Peyer's patch (tissue), 4 donors: ENCODE measurements at regions not wholly inside any gene's neighbourhood (a gene's known extent, or its start where the extent isn't known, plus 50 kb on each side); places are given as distances from the start of the nearest gene placed in this dataset.

Experiments used
- DNase-seq, 3 donors: peaks; one replicate each; pipeline ENCODE4 v3.0.0-alpha.2; 2017 to 2019
- H3K27ac ChIP-seq, 4 donors: fragments of 200-600 bp; sonication (generic); one replicate each; pipeline ENCODE4 v1.5.1; 2016 to 2019
- H3K27me3 ChIP-seq, 2 donors: fragments of 200-600 bp; sonication (generic); one replicate each; pipeline ENCODE4 v1.5.1; 2019
- H3K36me3 ChIP-seq, 3 donors: fragments of 200-600 bp; sonication (generic); one replicate each; pipeline ENCODE4 v1.5.1; 2016 to 2019
- H3K4me1 ChIP-seq, 4 donors: fragments of 200-600 bp; sonication (generic); one replicate each; pipeline ENCODE4 v1.5.1; 2016 to 2019
- H3K4me3 ChIP-seq, 4 donors: fragments of 200-600 bp; sonication (generic); 1 replicate in 3 of 4; 2 replicates in 1 of 4; pipeline ENCODE4 v1.5.1; 2016 to 2019; ENCODE audit warnings: mild to moderate bottlenecking in 1 of 4
- H3K9me3 ChIP-seq, 4 donors: fragments of 200-600 bp; sonication (generic); one replicate each; pipeline ENCODE4 v1.5.1; 2016 to 2019; ENCODE audit warnings: mild to moderate bottlenecking in 1 of 4
- CTCF ChIP-seq, 6 experiments: fragments of 450-650 bp in 4 of 6; fragments of 200-600 bp in 2 of 6; sonication (generic) in 1 of 6; IDR thresholded peaks; one replicate each; pipeline ENCODE4 v1.5.1; 2017 to 2019; ENCODE audit warnings: antibody characterized with exemption in 6 of 6, mild to moderate bottlenecking in 3 of 6, moderate library complexity in 1 of 6
- POLR2A ChIP-seq, 2 donors: fragments of 450-650 bp; IDR thresholded peaks; one replicate each; pipeline ENCODE4 v1.5.1; 2017; ENCODE audit warnings: antibody characterized with exemption in 2 of 2, mild to moderate bottlenecking in 2 of 2, moderate library complexity in 2 of 2

DNA sequence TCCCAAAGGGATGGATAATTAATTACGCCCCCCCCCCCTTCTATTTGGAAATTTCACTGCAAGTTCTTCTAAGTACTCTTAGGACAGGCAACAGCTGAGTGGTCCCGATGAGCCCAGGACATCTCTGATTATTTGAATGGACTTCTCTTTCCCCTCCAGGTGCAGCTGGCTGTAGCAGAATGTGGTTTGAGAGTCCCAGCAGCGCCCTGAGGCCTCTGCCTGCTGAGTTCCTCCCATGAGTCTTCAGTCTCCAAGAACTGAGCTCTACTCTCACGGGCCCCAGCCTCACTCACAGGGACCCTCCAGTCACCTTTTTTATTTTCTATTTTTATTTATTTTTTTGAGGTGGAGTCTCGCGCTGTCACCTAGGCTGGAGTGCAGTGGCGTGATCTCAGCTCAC lies 63.6 kb upstream of the SFMBT2 start:
- TF ChIP-seq POLR2A (IDR thresholded peaks at IDR 0.05) (no peak), CTCF (IDR thresholded peaks at IDR 0.05) (no peak)
- Histone ChIP-seq H3K36me3 (no peaks in the 10 kb centered on the region), H3K4me1 (peaks cover 0 to 7% (median 0%) of the 10 kb centered on the region in 4 donors), H3K4me3 (no peak overlapping the region), H3K9me3 (no peaks in the 10 kb centered on the region), H3K27ac (peak overlapping the region in 1 of 4 donors; percentile 64), H3K27me3 (no peaks in the 10 kb centered on the region)
- DNase-seq: peak in 2 of 3 donors; percentile 66 to 75

DNA sequence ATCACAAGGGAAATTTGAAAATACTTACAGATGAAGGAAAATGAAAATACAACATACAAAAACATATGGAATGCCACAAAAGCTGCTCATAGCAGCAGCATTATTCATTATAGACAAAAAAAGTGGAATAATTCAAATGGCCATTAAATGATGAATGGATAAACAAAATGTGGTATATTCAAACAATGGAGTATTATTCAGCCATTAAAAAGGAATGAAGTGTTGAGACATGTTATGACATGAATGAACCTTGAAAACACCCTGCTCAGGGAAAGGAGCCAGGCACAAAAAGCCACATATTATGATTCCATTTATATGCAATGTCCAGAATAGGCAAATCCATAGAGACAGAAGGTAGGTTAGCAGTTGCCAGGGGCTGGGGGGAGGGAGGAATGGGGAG lies 62.6 kb upstream of the SFMBT2 start:
- TF ChIP-seq POLR2A (IDR thresholded peaks at IDR 0.05) (no peak), CTCF (IDR thresholded peaks at IDR 0.05) (no peak)
- Histone ChIP-seq H3K4me1 (peaks cover 0 to 7% (median 0%) of the 10 kb centered on the region in 4 donors), H3K4me3 (no peak overlapping the region), H3K36me3 (no peaks in the 10 kb centered on the region), H3K27me3 (no peaks in the 10 kb centered on the region), H3K27ac (peak overlapping the region in 1 of 4 donors; percentile 64), H3K9me3 (no peaks in the 10 kb centered on the region)
- DNase-seq: no peak

DNA sequence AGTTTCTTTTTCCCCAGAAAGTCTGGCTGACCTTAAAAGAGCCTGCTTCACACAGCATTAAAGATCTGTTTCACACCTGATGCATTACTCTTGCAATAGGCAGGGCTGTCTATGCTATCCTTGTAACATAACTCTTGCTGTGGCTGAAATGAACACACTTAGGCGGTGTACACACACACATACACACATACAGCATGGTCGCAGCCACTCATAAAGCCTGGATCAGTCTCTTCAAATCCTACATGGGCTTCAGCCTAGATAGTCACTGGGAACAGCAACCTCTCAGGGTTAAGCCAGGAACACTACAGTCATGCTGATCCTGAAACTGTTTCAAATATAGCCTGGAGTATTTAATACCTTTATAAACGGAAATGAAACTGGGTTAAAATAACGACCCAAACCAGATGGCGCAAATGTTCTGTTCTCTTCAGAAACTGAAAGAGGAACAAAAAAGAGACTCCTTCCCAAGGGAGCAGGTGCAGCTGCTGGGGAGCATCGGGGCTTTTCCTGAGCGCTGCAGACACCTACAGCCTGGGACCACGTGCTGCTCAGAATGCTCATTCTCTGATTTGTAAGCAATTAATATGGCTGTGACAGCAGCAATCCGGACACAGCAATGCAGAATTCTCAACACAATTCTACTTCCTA lies 61.0 kb upstream of the SFMBT2 start:
- TF ChIP-seq POLR2A (IDR thresholded peaks at IDR 0.05) (no peak), CTCF (IDR thresholded peaks at IDR 0.05) (no peak)
- peak in 2 of 3 donors; percentile 81 to 86 for DNase-seq
- no peaks in the 10 kb centered on the region for H3K9me3 ChIP-seq
- H3K36me3 ChIP-seq: no peaks in the 10 kb centered on the region
- H3K4me3 ChIP-seq: no peak overlapping the region
- H3K27ac ChIP-seq: peak overlapping the region; percentile 8 to 65 (median 26)
- H3K27me3 ChIP-seq: no peaks in the 10 kb centered on the region
- peaks cover 0 to 7% (median 0%) of the 10 kb centered on the region in 4 donors for H3K4me1 ChIP-seq

DNA sequence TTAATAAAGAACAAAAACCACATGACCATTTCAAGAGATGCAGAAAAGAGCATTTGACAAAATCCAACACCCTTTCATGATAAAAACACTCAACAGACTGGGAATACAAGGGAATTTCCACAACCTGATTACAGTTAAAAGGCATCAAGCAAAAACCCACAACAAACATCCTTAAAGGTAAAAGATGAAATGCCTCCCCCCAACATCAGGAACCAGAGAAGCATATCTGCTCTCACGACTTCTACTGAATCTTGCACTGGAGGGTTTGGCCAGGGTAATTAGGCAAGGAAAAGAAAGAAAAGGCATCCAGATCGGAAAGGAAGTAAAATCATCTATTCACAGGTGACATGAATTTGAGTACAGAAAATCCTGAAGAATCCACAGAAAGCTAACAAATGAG lies 59.5 kb upstream of the SFMBT2 start:
- Histone ChIP-seq H3K4me3 (no peak overlapping the region), H3K9me3 (no peaks in the 10 kb centered on the region), H3K27ac (no peak overlapping the region), H3K4me1 (peaks cover 0 to 7% (median 0%) of the 10 kb centered on the region in 4 donors), H3K27me3 (no peaks in the 10 kb centered on the region), H3K36me3 (no peaks in the 10 kb centered on the region)
- no peak for DNase-seq
- TF ChIP-seq CTCF (IDR thresholded peaks at IDR 0.05) (no peak), POLR2A (IDR thresholded peaks at IDR 0.05) (no peak)

DNA sequence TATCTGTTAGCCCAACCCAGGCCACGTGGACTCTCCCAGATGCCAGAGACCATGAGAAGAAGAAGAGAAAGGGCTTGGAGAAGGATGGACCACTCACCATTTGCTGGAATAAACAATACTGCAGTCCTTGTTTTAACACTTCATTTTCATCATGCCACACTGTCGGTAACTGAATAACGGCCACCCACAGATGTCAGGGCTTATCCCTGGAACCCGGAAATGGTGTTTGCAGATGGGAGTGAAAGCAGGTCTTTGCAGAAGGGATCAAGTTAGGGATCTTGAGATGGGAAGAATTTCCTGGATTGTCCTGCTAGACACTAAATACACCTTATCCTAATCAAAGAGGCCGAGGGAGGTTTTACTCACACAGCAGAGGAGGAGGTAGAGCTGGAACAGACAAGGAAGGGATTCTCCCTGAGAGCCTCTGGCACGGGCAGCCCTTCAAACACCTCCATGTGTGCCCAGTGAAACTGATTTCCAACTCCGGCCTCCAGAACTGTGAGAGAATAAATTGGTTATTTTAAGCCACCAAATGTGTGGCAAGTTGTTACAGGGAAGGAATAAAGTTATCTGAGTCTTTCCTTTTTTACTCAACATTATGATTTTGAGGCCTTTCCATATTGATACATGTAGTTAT lies 56.3 kb upstream of the SFMBT2 start:
- no peaks in the 10 kb centered on the region for H3K27me3 ChIP-seq
- no peak overlapping the region for H3K4me3 ChIP-seq
- peaks cover 0 to 2% (median 0%) of the 10 kb centered on the region in 4 donors for H3K4me1 ChIP-seq
- DNase-seq: no peak
- TF ChIP-seq CTCF (IDR thresholded peaks at IDR 0.05) (no peak), POLR2A (IDR thresholded peaks at IDR 0.05) (no peak)
- H3K27ac ChIP-seq: no peak overlapping the region
- H3K36me3 ChIP-seq: no peaks in the 10 kb centered on the region
- H3K9me3 ChIP-seq: no peaks in the 10 kb centered on the region
